ENCODE measurements at regions not wholly inside any gene's neighbourhood (a gene's known extent, or its start where the extent isn't known, plus 50 kb on each side); places are given as distances from the start of the nearest gene placed in this dataset.

- no peak for DNase-seq (ENCODE audit: low spot score)
Observed at GRCh38 chr5:166962461-166962860, 1329.0 kb upstream of the WWC1 start.

- no peak for DNase-seq (ENCODE audit: low spot score)
Observed at GRCh38 chr5:166963596-166963995, 1327.8 kb upstream of the WWC1 start.

DNA sequence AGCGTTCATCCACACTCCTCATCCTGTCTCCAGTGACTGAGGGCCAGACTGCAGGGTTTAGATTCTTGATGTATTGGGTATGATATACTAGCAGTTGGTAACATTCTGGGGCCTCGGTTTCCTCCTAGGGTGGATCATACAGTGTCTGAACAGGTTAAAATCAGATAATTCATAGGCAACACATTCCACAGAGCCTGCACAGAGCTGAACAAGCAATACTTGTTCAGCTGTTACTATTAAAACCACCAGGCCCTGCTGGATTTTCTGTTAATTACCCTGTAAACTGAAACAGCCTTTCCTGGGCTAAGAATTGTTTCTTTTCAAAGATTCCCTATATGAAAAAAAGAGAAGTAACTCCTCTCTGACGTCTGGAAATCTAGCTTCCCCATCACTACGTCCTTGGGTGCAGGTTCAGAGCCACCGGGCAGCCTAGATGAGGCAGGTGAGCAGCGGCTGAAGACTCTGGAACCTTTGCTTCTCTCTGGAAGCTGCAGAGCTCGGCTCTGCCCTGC, 1313.5 kb upstream of the WWC1 start:
- DNase-seq (ENCODE audit: low spot score), result no peak

- no peak for DNase-seq (ENCODE audit: low spot score)
Observed at GRCh38 chr5:166979307-166979895, 1312.0 kb upstream of the WWC1 start.

GRCh38 chr5:166980666-166981065, 1310.8 kb upstream of the WWC1 start:
- DNase-seq (ENCODE audit: low spot score), result no peak

- DNase-seq (ENCODE audit: low spot score), result no peak
Observed at GRCh38 chr5:166982226-166982625, 1309.2 kb upstream of the WWC1 start.

- no peak for DNase-seq (ENCODE audit: low spot score)
Observed at GRCh38 chr5:166991601-166992000, 1299.8 kb upstream of the WWC1 start.

DNA sequence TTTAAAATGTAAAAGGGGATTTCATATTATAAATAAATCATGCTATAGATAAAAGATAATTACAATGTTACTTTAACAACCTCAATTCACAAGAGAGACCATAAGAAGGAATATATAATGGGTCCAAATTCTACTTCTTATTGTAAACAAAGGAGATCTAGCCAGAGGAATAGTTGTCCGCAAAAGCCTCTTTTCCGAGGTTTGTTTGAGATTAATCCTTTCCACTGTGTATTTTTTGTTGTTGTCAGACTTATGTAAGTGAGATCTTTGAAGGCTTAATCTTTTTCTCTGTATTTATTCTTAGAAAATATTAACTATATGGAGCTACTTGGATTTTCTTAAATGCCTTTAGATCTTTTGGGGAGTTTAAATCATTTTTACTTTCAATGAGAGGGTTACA, 1299.3 kb upstream of the WWC1 start:
- no peak for DNase-seq (ENCODE audit: low spot score)

DNA sequence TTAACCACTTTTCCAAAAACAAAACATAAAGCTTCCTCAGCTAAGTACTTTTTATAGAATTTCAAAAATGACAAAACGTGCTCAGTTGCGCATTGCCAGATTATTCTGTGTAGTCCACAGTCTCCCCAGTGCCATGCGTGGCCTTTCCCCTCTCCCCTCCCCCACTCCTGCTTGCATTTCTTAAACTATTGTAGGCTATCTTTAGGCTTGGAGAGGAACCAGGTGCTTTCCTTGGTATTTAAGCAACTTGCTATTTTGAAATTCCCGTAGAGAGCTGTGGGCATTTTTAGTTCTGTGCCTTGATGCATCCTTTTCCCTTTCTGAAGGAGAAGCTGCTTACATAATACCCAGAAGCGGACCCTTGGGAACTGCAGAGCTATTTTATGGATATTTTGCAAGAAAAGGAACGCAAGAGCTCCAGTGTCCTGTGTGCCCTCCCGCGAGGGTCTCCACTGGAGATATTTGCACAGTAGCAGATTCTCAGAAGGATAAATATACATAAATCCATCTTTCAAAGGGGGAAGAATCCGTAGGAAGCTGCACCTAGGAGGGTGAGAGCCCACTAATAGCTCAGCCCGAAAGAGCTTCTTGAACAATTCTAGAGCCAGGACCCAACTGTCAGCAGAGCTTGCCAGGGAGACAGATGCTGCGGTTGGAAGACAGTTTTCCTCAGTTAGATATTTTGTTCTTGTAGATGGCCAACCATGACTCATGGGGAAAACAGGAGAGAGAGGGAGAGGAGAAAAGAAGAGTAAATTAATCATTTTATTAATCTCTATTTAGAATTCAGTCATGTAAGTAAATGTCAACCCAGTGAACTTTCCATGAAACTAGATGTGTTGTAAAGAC, 1298.3 kb upstream of the WWC1 start:
- no peak for DNase-seq (ENCODE audit: low spot score)

DNA sequence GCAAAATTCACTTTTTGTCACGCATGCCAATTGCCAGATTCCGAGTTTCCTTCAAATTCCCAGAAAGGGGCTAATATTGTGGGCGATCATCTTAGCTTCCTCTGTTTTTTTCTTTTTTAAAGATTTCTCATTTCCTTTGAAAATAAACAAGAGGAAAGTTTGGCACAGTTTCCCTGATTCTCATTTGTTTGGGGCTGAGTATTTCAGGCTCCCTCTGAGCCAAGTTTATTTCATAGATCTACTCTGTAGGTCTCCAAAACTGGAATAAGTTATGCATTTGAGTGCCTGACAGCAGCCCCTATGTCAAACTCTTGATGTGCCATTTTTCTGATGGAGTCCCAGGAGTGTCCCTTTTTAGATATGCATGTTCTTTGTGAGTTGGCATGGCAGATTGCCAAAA, 1297.2 kb upstream of the WWC1 start:
- no peak for DNase-seq (ENCODE audit: low spot score)

- DNase-seq (ENCODE audit: low spot score), result no peak
Observed at GRCh38 chr5:167001246-167001645, 1290.2 kb upstream of the WWC1 start.

GRCh38 chr5:167008705-167009104, 1282.7 kb upstream of the WWC1 start:
- DNase-seq (ENCODE audit: low spot score), result no peak

DNA sequence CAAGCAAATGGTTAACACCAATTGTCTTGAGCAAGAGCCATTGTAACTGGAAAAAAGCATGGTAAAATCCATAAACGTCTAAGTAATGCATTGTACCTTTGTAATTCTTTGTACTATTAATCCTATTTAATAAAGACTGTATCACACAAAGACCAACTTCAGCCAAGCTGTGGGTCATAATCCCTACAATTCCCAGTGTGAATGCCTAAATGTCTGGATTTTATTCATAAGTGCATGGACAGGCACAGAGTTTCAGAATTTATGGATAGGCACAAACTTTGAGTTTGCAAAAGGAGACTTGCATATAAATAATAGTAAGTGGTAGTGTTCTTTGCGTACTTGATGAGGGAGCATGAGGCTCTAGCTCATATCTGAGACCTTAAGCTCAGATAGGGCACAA, 1280.2 kb upstream of the WWC1 start:
- no peak for DNase-seq (ENCODE audit: low spot score)

- DNase-seq (ENCODE audit: low spot score), result no peak
Observed at GRCh38 chr5:167012123-167013034, 1279.1 kb upstream of the WWC1 start.

DNA sequence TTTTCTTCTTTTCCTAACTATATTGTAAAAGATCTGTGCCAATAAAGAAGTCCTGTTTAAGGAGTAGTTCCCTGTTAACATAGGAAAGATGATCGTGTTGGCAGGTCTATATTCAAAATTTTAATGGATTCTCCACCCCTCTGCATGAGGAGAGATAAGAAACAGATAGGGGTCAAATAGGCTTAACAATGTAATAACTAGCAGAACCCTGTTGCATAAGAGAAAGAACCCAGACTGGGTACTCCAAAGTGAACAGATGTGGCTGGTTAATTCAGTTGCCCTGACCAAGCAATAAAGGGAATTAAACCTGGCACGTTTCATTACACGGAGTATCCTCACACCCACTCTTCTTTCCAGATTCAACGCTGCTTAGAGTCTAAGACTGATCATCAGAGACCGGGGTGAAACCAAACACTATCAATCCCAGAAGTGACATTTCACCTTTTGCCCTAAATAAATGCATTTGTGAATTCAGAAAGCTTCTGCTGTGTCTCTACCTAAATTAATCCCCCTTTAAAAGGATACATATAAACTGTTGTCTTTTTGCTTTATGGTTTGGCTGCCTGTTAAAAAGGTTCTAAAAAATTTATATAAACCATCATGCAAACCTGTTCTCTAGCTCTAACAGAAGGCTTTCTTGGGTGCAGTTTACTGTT, 1276.9 kb upstream of the WWC1 start:
- DNase-seq (ENCODE audit: low spot score), result no peak

- no peak for DNase-seq (ENCODE audit: low spot score)
Observed at GRCh38 chr5:167020418-167020817, 1271.0 kb upstream of the WWC1 start.

DNA sequence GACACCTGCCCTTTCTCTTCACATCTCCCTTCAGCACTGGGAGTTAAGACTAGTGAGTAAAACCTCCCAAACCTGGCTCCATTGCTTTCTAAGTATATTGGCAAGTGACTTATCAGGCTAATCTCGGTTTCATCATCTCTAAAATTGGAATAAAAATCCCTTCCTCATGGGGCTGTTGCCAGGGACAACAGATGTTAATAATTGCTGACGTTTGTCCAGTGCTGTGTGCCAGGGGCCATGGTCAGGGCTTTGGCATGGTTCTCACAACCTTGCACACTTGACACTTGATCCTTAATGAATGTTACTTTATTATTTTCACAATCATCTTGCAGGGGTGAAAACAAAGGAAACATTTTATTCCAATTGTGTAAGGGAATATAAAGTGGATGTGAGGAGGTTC, 1262.0 kb upstream of the WWC1 start:
- DNase-seq (ENCODE audit: low spot score), result no peak

GRCh38 chr5:167030500-167031120, 1260.8 kb upstream of the WWC1 start:
- DNase-seq (ENCODE audit: low spot score), result peak; percentile 13

DNA sequence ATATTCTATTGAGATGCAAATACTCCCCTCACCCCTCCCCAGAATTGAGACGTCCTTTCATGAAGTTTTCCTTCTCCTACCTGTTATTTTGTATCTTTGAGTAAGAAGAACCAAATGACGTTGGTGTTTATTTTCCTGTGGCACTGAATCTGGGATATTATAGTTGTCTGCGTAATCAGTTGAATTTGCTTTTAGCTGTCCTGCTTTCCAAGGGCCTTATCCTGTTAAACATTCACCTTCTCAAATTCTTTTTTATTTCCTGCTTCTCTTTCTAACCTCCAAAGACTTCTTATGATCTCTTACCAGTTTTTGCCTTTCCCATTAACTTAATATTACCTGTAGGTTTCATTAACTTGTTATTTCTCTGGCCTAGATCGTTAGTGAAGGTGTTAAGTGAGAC, 1254.9 kb upstream of the WWC1 start:
- no peak for DNase-seq (ENCODE audit: low spot score)

- DNase-seq (ENCODE audit: low spot score), result peak; percentile 5
Observed at GRCh38 chr5:167049043-167049663, 1242.3 kb upstream of the WWC1 start.

Data from GM03348 (cell line).